ENCODE measurements at regions not wholly inside any gene's neighbourhood (a gene's known extent, or its start where the extent isn't known, plus 50 kb on each side); places are given as distances from the start of the nearest gene placed in this dataset.
A peak's percentile ranks its signal among the peaks of the same experiment; 100 is the strongest.

- peak; percentile 70 for DNase-seq
Measured at GRCh38 chr2:111705711-111706336, 178.2 kb downstream of the ANAPC1 start.

- DNase-seq = no peak
Measured at GRCh38 chr2:111706481-111707001, 177.5 kb downstream of the ANAPC1 start.

DNA sequence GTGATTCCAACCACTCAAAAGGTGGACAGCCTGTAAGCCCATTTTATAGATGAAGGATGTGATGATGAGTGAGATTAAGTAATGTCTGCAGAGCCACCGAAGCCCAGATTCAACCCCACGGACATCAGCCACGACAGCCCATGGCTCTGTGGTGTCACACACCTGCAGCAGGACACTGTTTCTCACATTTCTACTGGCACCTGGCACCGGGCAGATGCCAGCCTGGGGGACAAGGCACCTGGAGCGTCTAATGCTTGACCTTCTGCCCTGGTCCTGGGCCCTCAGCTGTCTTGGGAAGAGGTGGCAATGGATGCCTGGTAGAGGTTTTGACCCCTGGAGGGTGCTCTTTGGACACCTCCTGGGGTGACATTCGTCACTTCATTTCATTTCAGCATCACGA is 176.3 kb downstream of the ANAPC1 start:
- no peak for DNase-seq

- DNase-seq = no peak
Measured at GRCh38 chr2:111708476-111709180, 175.4 kb downstream of the ANAPC1 start.

- no peak for DNase-seq
Measured at GRCh38 chr2:111709321-111709720, 174.7 kb downstream of the ANAPC1 start.

- no peak for DNase-seq
Measured at GRCh38 chr2:111710085-111710484, 173.9 kb downstream of the ANAPC1 start.

DNA sequence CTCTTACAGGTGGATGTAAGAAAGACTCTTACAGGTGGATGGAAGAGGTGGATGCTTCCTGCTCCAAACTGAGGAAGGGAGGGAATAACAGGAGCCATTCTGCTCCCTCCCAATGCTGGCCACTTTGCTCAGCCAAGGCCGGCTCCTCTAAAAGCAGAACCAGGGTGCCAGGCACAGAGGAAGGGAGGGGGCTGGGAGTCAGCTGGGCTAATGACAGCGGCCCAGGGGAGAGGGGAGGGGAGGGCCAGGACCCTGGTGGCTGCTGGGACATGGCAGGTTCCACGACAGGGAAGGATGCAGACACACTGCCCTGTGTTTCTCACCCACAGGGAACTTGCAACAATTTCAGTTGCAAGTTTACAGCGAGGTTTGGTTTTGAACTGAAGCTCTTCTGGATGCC is 173.4 kb downstream of the ANAPC1 start:
- DNase-seq = no peak

GRCh38 chr2:111711270-111711669 is 172.7 kb downstream of the ANAPC1 start:
- DNase-seq = no peak

- no peak for DNase-seq
Measured at GRCh38 chr2:111712361-111712760, 171.6 kb downstream of the ANAPC1 start.

DNA sequence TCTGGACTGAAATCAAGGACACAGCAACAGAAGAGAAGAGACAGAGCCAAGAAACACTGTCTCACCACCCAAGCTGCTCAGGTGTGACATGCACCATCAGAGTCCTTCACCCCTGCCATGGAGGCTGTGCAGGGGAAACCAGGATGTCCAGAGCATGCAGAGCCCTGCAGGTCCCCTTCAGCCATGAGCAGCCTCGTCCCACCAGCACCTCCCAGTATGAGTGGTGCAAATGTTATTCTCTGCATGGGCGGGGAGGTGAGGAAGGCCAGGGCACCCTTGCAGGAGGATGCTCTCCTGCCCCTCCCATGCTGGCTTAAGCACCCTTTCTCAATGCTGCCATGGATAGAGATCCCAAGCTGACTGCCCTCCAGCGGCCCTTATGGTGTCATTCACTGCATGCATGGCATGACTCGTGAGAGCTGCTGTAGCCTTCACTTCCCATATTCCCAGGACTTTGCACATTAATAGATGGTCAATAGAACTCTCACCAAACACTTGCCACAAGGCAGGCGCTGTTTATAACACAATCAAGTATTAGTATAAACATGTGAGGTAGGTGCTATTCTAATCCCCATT is 171.0 kb downstream of the ANAPC1 start:
- no peak for DNase-seq

DNA sequence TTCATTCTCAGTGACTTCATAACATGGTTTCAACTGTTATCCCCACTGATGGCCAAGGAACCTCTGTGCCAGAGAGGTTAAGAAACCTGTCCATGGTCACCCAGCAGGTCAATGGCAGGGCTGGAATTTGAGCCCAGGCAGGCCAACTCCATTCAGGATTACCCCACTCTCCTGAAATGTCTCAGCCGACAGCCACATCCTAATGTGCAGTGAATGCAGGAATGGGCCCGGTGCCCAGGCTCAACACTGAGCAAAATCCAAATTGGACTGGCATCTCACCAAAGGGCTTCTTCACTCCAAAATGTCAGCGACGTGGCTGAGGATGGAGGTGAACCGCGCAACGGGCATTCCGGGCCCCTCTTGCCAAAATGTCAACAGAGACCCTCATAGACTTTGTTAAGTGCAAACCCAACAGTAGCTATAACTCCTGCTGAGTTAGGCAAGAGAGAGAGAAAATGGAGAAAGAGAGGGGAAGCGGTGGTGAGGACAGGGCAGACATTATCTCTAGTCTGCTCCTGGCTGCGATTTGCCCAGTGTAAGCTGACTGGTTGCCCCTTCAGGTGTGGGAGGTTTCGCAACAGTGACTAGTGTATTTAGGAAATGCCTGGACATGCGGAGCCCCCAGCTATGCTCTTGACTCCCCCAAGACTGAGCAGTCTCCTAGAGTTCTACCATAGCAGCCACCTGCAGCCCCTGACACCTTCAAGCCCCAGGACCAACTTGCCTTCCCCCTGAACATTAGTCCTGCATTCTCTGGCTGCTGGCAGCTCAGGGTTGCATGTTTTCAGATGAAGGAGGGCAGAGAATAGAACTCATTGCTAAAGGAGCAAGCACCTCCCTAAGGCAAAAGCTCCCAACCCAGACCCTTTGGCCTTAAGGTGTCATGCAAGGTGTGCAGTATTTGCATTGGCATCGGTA is 167.7 kb downstream of the ANAPC1 start:
- DNase-seq = no peak

DNA sequence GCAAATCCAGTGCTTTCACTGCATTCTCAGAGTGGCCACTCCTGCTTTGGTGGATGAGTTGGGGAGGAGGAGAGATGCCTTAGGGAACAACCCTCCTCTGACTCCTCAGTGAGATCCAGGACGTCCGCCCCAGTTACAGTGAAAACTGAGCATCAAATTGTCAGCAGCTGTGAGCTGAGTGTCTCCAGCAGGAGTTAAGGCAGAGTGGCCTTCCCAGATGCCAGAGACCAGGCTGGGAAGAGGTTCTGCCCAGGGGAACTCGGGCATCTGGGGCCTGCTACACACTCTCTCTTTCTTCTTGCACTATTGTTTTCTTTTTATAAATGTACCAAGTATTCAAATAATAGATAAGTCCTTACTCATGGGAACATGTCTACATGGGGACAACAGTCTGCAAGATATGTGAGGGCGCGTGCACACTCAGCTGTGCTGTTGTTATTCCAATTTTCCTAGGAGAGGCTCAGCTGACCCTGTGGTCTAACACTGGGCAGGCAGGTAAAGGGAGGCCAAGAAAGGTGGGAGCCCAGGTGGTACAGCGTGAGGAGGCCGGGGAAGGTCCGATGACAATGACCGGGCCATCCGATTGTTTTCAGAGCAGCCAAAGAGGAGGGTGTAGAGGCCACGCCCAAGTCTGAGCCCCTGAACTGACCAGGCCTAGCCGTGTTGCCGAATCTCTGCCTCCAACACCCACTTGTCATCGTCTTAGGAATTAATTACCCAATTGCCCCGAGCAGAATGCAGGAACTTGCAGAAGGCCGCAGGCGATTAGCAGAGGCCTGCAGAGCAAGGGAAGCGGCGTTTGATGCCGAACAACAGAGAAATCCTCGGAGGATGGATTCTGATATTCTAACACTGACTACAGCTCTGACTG is 166.9 kb downstream of the ANAPC1 start:
- DNase-seq = no peak

Data from fibroblast of skin of right biceps (primary cell).